Hepatocyte (in vitro differentiated cells): ENCODE measurements at regions not wholly inside any gene's neighbourhood (a gene's known extent, or its start where the extent isn't known, plus 50 kb on each side); places are given as distances from the start of the nearest gene placed in this dataset.

Experiments
- CTCF ChIP-seq: fragments of 200-600 bp; sonication (generic); IDR thresholded peaks from 2 replicates; pipeline ENCODE4 v1.5.1; 2016; ENCODE audit warnings: antibody characterized with exemption, mild to moderate bottlenecking; ENCODE audit not compliant: poor library complexity
- EZH2 ChIP-seq: fragments of 200-600 bp; sonication (generic); IDR thresholded peaks from 2 replicates; pipeline ENCODE4 v1.6.1; 2016; ENCODE audit warnings: antibody characterized with exemption, mild to moderate bottlenecking, borderline replicate concordance
- EZH2phosphoT487 ChIP-seq: fragments of 200-600 bp; sonication (generic); IDR thresholded peaks from one replicate; pipeline ENCODE4 v1.6.1; 2018; ENCODE audit warnings: antibody characterized with exemption, mild to moderate bottlenecking, low read depth, moderate library complexity; ENCODE audit not compliant: unreplicated experiment, severe bottlenecking

DNA sequence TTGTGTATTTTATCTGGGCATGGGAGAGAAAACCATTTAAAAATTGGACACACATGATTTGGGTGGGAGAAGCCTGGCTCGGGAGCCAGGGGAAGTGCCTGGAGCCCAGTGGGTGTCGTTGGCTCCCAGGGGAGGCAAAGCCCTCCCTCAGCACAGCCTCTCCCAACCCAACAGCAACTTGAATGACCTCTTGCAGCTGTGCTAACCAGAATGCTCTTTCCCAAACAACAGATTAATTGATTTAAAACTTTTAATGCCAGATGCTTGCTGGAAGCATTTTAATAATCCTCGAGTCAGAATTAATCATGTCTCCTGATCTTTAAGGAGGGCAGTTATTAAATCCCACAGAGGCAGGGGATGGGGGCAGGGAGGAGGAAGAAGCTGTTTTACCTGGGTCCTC is 401.6 kb downstream of the BUD13 start:
- no peak for TF ChIP-seq CTCF
- no peak for TF ChIP-seq EZH2
- TF ChIP-seq EZH2phosphoT487: no peak
